GM12872 (cell line): ENCODE measurements at regions not wholly inside any gene's neighbourhood (a gene's known extent, or its start where the extent isn't known, plus 50 kb on each side); places are given as distances from the start of the nearest gene placed in this dataset.

Experiments used
- TF ChIP-seq, protein P1 (sequence below): IDR thresholded peaks from 3 replicates; pipeline ENCODE4 v1.5.1; 2011; ENCODE audit warnings: low read depth, mild to moderate bottlenecking, low read length, moderate library complexity; ENCODE audit not compliant: insufficient read depth

DNA sequence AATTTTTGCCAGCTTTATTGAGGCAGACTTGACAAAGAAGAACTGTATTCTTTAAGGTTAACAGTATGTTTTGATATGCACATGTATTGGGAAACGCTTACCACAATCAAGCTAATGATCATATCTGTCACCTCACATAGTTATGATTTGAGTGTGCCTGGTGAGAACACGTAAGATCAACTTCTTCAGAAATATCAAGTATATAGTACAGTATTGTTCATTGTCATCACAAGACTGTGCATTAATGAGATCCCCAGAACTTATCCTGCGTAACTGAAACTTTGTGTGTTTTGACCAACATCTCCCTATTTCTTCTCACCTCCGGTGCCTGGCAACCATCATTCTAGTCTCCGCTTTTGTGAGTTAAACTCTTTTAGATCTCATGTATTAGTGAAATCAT is 756.4 kb upstream of the EEF2KMT start:
- TF ChIP-seq, protein P1, sequence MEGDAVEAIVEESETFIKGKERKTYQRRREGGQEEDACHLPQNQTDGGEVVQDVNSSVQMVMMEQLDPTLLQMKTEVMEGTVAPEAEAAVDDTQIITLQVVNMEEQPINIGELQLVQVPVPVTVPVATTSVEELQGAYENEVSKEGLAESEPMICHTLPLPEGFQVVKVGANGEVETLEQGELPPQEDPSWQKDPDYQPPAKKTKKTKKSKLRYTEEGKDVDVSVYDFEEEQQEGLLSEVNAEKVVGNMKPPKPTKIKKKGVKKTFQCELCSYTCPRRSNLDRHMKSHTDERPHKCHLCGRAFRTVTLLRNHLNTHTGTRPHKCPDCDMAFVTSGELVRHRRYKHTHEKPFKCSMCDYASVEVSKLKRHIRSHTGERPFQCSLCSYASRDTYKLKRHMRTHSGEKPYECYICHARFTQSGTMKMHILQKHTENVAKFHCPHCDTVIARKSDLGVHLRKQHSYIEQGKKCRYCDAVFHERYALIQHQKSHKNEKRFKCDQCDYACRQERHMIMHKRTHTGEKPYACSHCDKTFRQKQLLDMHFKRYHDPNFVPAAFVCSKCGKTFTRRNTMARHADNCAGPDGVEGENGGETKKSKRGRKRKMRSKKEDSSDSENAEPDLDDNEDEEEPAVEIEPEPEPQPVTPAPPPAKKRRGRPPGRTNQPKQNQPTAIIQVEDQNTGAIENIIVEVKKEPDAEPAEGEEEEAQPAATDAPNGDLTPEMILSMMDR, result no peak

DNA sequence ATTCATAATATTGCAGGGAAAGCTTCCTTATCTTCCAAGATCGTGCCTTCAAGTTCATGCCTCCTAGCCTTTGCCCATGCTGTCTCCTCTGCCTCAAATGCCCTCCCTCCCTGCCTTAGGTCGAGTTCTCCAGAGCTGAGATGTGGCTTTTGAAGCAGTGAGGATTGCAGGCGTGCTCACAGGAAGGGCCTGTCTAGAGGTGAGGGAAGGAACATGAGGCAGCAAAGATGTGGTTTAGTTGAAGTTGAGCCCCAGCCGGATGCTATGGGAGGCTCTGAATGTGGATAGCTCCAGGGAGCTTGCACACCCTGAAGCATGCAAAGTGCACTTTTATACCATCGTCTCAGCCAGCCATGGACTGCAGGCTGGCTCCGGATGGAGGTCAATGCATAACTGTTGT is 754.6 kb upstream of the EEF2KMT start:
- TF ChIP-seq, protein P1, result no peak

DNA sequence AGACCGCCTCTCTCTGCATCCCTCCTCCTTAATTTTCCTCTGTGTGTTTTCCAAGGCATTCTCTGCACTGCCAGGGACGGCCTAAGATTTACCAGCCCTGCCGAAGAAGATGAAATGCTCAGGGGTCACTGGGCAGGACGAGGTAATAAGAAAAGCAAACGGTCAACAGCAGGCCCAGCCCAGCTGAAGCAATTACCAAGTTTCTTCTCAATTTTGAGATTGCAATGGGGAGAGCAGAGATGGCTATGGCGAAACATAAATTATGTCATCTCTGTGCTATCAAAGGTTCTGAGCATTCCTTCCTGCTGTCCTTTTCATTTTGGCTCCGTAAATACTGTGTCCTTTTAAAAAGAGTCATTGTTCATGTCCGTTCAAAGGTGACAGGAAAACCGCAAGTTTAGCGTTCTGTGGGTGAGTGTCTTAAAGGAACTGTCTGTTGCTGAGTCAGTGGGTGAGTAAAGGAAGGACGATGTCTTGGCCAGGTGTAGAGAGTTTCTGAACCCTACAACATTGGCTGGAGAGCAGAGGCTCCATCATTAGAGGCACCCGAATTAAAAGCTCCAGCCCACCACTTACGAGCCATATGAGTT is 753.9 kb upstream of the EEF2KMT start:
- TF ChIP-seq, protein P1, result no peak

DNA sequence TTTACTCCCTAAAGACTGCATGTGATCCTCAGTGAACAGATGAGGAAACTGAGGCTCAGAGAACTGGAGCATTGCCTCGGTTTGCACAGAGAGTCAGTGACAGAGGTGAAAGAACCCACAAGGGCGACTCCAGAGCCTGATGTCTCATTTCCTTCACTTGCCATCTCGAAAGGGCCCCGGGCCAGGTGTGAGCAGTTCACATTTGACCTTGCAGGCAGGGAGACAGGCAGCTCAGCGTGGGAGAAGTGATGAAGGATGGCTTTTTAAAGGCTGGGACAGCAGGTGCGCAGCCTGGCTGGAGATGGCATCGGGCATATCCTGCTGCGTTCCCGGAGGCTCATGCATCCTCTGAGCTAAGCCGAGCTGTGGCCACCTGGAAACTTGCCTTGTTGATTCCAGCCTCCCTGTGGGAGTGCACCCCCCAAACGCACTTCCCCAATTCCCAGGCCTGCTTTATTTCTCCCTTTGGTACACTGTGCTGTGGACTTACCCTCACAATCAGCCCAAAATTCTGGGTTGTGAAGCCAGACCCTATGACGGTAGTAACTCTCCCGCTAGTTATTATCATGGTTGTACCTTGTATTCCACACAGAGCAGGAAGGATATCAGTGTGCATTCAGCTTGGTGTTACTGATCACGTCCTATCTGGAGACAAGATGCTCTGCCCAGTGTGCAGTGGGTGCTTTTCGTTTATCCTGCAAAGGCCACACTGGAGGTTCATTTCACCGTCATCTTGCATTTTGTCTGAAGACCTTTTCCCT is 753.2 kb upstream of the EEF2KMT start:
- TF ChIP-seq, protein P1, result no peak

DNA sequence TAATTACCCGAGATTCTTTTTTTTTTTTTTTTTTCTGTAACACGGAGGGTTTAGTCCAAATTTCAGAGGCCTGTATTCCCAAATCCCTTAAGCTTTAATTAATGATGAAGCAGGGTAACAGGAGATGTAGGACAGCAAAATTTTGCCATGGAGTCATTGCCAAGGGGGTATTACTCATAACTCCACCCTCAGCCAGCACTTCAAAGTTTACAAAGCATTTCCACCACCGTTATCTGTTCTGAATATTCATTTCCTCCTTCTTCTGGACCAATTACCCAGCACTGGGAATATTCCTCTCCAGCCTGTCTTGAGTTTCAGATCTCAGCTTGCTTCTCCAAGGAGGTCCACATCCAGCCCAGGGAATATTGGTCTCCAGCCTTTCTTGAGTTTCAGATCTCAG is 747.5 kb upstream of the EEF2KMT start:
- TF ChIP-seq, protein P1, result no peak

DNA sequence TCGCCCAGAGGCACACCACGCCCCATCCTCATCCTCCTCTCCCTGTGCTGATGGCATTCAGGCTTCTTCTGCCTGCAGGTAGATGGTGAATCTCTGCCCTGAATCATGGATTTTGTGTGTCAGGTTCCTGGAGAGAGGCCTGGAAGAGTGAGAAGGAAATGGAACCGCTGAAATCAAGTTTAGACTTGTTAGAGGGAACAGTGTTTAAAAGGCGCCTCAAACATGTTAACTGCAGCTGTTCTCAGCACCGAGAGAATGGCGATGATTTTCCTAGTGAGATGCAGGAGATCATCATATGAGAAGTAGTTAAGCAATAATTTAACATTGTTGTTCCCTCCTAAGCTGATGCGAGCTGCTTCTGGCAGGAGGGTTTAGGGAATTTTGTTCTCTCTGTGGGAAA is 744.4 kb upstream of the EEF2KMT start:
- TF ChIP-seq, protein P1, result no peak

DNA sequence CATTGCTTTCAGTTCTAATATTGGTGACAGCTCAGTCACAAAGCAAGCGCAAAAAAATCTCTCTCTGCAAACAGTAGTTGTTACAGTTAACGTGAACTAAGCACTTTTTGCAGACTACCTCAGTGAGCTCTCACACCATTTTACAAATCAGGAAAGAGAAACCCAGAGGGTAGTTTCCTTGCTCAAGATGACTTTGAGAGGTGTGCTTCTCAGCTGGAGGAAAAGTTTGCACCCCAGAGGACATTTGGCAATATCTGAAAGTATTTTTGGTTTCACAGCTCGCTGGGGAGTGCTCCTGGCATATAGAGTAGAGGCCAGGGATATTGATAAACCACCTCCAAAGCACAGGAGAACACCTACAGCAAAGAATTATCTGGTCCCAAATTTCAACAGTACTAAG is 741.1 kb upstream of the EEF2KMT start:
- TF ChIP-seq, protein P1, result no peak
